A673 (cell line): ENCODE measurements at regions not wholly inside any gene's neighbourhood (a gene's known extent, or its start where the extent isn't known, plus 50 kb on each side); places are given as distances from the start of the nearest gene placed in this dataset.

ENCODE experiments used
- BruUV-seq: library from RNA; stranded (reverse); fragments of 400-500 nt; replicated peaks from 2 replicates; lab custom pipeline; 2021; lab: Mats Ljungman, UMichigan
- CTCF ChIA-PET: fragments of 300-600 bp; sonication (Branson Sonifier 250); formaldehyde crosslinking; loops from one replicate; lab custom pipeline; 2022; ENCODE audit warnings: antibody characterized with exemption; lab: Charles Lee
- POLR2A ChIA-PET: fragments of 300-600 bp; sonication (Branson Sonifier 250); formaldehyde crosslinking; loops from one replicate; lab custom pipeline; 2022; ENCODE audit warnings: antibody characterized with exemption; ENCODE audit not compliant: low non-redundant PET; lab: Charles Lee
- DNase-seq: peaks from one replicate; pipeline ENCODE4 v3.0.0-alpha.2; 2015; ENCODE audit warnings: low spot score
- H3K27ac ChIP-seq: fragments of 200-600 bp; sonication (generic); 2 replicates; pipeline ENCODE4 v1.5.1; 2016; ENCODE audit warnings: mixed run types, low read depth, mild to moderate bottlenecking, mixed read lengths, antibody characterized with exemption, low read length; ENCODE audit not compliant: poor library complexity, severe bottlenecking
- H3K27me3 ChIP-seq: fragments of 200-600 bp; sonication (generic); replicated peaks from 2 replicates; pipeline ENCODE4 v1.6.1; 2017; ENCODE audit warnings: mixed run types, low read depth, mild to moderate bottlenecking, mixed read lengths, antibody characterized with exemption, low read length; ENCODE audit not compliant: insufficient read depth, poor library complexity
- H3K36me3 ChIP-seq: fragments of 200-600 bp; sonication (generic); 2 replicates; pipeline ENCODE4 v1.6.1; 2016; ENCODE audit warnings: mixed run types, mild to moderate bottlenecking, mixed read lengths, antibody characterized with exemption, low read length; ENCODE audit not compliant: insufficient read depth, poor library complexity, severe bottlenecking
- H3K4me1 ChIP-seq: fragments of 200-600 bp; sonication (generic); 2 replicates; pipeline ENCODE4 v1.6.1; 2017; ENCODE audit warnings: mixed run types, mild to moderate bottlenecking, mixed read lengths, antibody characterized with exemption, low read length; ENCODE audit not compliant: insufficient read depth, poor library complexity, severe bottlenecking
- H3K4me3 ChIP-seq: fragments of 200-600 bp; sonication (generic); 2 replicates; pipeline ENCODE4 v1.5.1; 2016; ENCODE audit warnings: low read depth, mixed run types, mild to moderate bottlenecking, mixed read lengths, low read length; ENCODE audit not compliant: poor library complexity, severe bottlenecking
- H3K9me3 ChIP-seq: fragments of 200-600 bp; sonication (generic); 2 replicates; pipeline ENCODE4 v1.6.1; 2016; ENCODE audit warnings: mixed run types, low read depth, mild to moderate bottlenecking, mixed read lengths, antibody characterized with exemption, low read length; ENCODE audit not compliant: poor library complexity, severe bottlenecking
- CTCF ChIP-seq: fragments of 300-800, 200-600 bp; sonication (generic); conservative IDR thresholded peaks from 2 replicates; pipeline ENCODE4 v1.5.1; 2017; ENCODE audit warnings: low read depth, mild to moderate bottlenecking, antibody characterized with exemption, low read length, moderate library complexity, mixed read lengths
- EZH2 ChIP-seq: fragments of 200-600 bp; sonication (generic); IDR thresholded peaks from 2 replicates; pipeline ENCODE4 v1.6.1; 2017; ENCODE audit warnings: borderline replicate concordance, low read depth, mild to moderate bottlenecking, mixed read lengths, antibody characterized with exemption, low read length; ENCODE audit not compliant: poor library complexity, severe bottlenecking
- intact Hi-C: fragments of 100-400 bp; cut with micrococcal nuclease; formaldehyde crosslinking; loops from one replicate; pipeline ENCODE4 v1.10.0; 2022; ENCODE audit not compliant: unreplicated experiment

GRCh38 chr12:75746621-75747020 lies 235.2 kb upstream of the KRR1 start:
- ChIA-PET POLR2A (no interaction called here), CTCF (no interaction called here)
- TF ChIP-seq CTCF (no peak), EZH2 (no peak)
- Histone ChIP-seq H3K27ac (no peak overlapping the region), H3K36me3 (no peaks in the 10 kb centered on the region), H3K27me3 (no peaks in the 10 kb centered on the region), H3K4me3 (no peak overlapping the region), H3K4me1 (no peaks in the 10 kb centered on the region), H3K9me3 (no peaks in the 10 kb centered on the region)
- intact Hi-C loops = no loop called here
- no TSS peak for BruUV-seq
- no peak for DNase-seq

- Histone ChIP-seq H3K36me3 (no peaks in the 10 kb centered on the region), H3K27ac (no peak overlapping the region), H3K27me3 (no peaks in the 10 kb centered on the region), H3K9me3 (no peaks in the 10 kb centered on the region), H3K4me3 (no peak overlapping the region), H3K4me1 (peaks cover 4% of the 10 kb centered on the region)
- POLR2A ChIA-PET = no interaction called here
- CTCF ChIA-PET = no interaction called here
- no peak for TF ChIP-seq CTCF
- no peak for TF ChIP-seq EZH2
- BruUV-seq = no TSS peak
- DNase-seq = no peak
- intact Hi-C loops = no loop called here
These were observed 233.3 kb upstream of the KRR1 start for GRCh38 chr12:75744607-75745256.

DNA sequence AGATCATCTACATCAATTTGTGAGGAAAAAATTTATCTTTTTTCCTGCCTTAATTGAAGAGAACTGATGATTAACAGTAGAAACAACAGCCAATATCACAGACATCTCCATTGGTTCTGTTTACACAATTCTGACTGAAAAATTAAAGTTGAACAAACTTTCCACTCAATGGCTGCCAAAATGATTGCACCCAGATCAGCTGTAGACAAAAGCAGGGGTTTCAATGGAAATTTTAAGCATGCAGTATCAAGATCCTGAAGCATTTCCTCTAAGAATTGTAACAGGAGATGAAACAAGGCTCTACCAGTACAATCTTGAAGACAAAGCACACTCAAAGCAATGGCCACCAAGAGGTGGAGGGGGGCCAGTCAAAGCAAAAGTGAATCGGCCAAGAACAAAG lies 231.6 kb upstream of the KRR1 start:
- POLR2A ChIA-PET = no interaction called here
- Histone ChIP-seq H3K27me3 (no peaks in the 10 kb centered on the region), H3K4me1 (peaks cover 11% of the 10 kb centered on the region), H3K9me3 (no peaks in the 10 kb centered on the region), H3K36me3 (no peaks in the 10 kb centered on the region), H3K4me3 (no peak overlapping the region), H3K27ac (no peak overlapping the region)
- no peak for DNase-seq
- intact Hi-C loops = no loop called here
- TF ChIP-seq EZH2 (no peak), CTCF (no peak)
- no TSS peak for BruUV-seq
- CTCF ChIA-PET = no interaction called here
